DOHH2 (cell line): ENCODE measurements at regions not wholly inside any gene's neighbourhood (a gene's known extent, or its start where the extent isn't known, plus 50 kb on each side); places are given as distances from the start of the nearest gene placed in this dataset.

ENCODE experiments used
- CTCF ChIP-seq: fragments of 200-600 bp; sonication (generic); IDR thresholded peaks from one replicate; pipeline ENCODE4 v1.5.1; 2014; ENCODE audit warnings: antibody characterized with exemption, mild to moderate bottlenecking, low read depth, low read length; ENCODE audit not compliant: poor library complexity, severe bottlenecking
- EZH2phosphoT487 ChIP-seq: fragments of 200-600 bp; sonication (generic); IDR thresholded peaks from 2 replicates; pipeline ENCODE4 v1.6.1; 2017; ENCODE audit warnings: borderline replicate concordance, mild to moderate bottlenecking, antibody characterized with exemption, low read length, moderate library complexity, mixed read lengths

- TF ChIP-seq CTCF (no peak), EZH2phosphoT487 (no peak)
Observed at GRCh38 chr14:83269583-83269982, 1735.9 kb upstream of the SEL1L start.
